ENCODE measurements at regions not wholly inside any gene's neighbourhood (a gene's known extent, or its start where the extent isn't known, plus 50 kb on each side); places are given as distances from the start of the nearest gene placed in this dataset.
"Not testable (repeated sequence)": the region's sequence is repeated elsewhere in the genome, so short reads cannot be mapped to it uniquely, and the experiment has no call there.

DNA sequence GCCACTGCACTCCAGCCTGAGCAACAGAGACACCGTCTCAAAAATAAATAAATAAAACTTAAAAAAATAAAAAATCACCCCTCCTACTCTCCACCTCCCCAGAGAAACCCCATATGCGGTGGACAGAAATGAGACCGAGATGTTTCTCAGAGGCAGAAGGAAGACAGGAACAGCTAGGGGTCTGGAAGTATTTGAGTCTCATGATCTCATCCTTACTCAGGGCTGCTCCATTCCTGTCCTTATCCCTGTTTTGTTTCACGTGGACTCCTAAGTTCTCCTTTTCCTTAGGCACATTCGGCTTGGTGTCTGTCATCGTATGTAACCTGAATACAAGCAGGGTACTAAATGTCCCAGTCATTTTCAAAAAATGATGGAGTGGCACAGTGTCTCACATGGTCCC, 76.1 kb downstream of the C9orf50 start:
- DNase-seq: no peak

DNA sequence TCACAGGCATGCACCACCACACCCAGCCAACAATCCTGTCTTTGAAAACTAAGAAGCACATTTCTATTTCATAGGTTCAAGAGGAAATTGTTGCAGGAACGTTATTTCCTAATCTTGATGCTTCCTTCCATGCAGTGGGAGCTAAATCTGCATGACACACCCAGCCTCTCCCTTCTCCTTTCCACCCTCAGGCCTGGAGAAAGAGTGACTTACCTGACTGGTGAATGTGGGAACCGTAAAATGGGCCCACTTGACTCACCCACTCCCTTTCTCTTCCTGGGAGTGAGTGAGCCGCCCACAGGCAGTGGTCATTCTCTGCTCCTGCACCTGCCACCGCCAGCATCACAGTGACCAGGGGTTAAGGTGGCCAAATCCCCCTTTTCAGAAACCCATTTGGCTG, 78.2 kb downstream of the C9orf50 start:
- DNase-seq: no peak

GRCh38 chr9:129541270-129541669, 79.6 kb downstream of the C9orf50 start:
- DNase-seq: no peak

DNA sequence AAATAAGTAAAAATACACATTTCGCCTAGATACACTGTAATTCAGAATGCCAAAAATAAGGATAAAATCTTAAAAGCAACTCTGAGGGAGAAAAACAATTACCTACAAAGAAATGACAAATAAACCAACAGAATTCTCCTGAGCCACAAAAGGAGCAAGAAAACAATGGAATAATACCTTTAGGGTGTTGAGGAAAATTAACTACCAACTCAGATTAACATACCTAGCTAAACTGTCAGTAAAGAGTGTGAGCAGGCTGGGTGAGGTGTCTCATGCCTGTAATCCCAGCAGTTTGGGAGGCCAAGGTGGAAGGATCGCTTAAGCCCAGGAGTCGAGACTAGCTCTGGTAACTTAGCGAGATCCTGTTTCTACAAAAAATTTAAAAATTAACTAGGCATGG, 81.5 kb downstream of the C9orf50 start:
- DNase-seq: no peak

DNA sequence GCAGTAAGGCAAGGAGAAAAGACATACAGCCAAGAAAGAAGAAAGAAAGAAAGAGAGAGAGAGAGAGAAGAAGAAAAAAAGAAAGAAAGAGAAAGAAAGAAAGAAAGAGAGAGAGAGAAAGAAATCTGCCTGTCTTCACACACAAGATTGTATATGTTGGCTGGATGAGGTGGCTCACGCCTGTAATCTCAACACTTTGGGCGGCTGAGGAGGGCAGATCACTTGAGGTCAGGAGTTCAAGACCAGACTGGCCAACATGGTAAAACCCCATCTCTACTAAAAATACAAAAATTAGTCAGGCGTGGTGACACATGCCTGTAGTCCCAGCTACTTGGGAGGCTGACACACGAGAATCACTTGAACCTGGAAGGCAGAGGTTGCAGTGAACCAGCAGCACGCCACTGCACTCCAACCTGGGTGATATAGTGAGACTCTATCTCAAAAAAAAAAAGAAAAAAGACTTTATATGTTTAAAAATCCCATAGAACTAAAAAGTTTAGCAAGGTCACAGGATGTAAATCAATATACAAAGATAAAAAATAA, 89.0 kb downstream of the C9orf50 start:
- DNase-seq: not testable (repeated sequence)

DNA sequence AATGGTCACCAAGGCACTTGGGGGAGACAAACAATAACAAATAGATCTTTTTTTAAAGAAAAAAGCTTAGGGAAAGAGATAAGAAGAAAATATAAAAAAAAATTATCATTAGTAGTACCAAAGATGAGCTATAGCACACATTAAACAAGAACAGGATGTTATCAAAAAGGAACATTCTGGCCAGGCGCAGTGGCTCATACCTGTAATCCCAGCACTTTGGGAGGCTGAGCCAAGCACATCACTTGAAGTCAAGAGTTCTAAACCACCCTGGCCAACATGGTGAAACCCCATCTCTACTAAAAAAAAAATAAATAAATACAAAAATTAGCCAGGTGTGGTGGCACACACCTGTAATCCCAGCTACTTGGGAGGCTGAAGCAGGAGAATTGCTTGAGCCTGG, 92.9 kb downstream of the C9orf50 start:
- not testable (repeated sequence) for DNase-seq

DNA sequence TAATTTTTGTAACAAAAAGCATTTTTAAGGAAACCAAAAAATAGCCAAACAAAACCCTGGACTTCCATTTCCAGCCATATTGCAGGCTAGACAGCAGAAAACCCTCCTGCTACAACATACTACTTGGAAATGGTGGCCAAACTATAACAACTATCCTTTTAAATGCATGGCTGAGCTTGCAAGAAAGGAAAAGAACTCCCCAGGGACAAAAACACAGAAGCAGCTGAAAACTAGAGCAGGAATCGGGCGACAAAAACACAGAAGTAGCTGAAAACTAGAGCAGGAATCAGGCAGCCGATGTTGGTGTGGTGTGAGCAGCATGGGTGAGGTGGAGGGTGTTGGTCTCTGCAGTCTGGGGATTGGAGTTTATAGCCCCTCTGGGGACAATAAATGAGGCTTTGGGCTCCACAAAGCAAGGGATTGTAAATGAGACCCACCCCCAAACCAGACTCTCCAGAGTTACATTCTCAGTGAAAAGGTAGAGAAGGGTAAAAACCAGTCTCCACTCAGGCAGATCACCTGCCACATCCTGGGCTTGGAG, 95.2 kb downstream of the C9orf50 start:
- no peak for DNase-seq

- DNase-seq: no peak
Measured at GRCh38 chr9:129524582-129525270, 96.2 kb downstream of the C9orf50 start.

DNA sequence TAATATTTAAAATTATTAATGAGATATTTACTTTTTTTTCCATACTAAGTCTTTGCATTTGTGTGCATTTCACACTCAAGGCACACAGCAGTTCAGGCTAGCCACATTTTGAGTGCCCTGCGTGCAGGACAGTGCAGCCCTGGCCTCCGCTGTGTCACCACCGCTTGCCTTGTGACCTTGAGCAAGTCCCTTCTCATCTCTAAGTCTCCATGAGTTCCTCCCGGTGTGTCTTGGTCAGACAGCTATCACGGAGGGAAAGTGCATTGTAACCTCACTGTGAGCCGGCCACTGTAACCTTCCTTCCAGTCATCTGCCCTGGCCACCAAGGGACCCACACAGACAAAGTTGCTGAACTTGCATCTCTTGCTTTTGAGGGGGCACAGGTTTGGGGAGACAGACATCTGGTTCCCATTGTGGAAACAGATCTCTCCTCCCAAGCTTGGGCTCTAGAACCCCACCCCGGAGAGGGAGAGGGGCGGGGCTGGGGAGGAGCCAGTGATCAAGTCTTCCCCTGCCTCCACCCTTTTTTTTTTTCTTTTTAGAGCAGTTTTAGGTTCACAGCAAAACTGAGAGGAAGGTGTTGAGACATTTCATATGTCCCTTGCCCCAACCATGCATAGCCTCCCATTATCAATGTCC, 96.8 kb downstream of the C9orf50 start:
- no peak for DNase-seq

- DNase-seq: no peak
Measured at GRCh38 chr9:129522351-129522750, 98.5 kb downstream of the C9orf50 start.

- no peak for DNase-seq
Measured at GRCh38 chr9:129520082-129520481, 100.8 kb downstream of the C9orf50 start.

DNA sequence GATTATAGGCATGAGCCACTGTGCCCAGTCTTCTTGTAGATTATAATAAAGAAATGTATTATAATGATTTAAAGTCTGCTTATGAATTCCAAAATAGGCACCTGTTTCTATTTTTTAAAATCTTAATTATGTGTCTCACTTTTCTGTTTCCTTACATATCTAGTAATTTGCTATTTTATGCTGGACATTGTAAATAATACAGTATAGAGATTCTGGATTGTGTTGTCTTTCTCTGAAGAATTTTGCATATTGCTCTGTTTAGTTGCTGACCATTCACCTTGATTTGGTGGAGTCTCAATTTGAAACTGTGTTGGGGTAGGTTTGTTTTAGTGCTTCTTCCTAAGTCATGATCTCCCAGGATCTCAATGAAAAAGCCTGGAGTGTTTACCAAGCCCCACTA, 102.8 kb downstream of the C9orf50 start:
- DNase-seq: no peak

DNA sequence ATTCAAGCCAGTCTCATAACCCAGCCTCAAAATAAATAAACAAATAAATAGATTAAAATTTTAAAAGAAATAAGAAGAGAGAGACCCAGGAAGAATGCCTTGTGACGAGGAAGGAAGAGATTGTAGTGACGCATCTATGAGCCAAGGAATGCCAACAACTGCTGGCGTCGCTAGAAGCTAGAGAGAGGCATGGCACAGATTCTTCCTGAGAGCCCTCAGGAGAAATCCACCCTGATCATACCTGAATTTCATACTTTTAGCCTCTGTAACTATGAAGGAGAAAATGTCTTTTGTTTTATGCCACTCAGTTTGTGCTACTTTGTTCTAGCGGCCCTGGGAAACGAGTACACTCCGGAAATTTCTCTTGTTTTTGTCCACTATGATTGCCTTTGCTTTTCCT, 103.9 kb downstream of the C9orf50 start:
- DNase-seq: no peak

GRCh38 chr9:129514891-129515290, 106.0 kb downstream of the C9orf50 start:
- DNase-seq: no peak

GRCh38 chr9:129514497-129514867, 106.4 kb downstream of the C9orf50 start:
- no peak for DNase-seq

DNA sequence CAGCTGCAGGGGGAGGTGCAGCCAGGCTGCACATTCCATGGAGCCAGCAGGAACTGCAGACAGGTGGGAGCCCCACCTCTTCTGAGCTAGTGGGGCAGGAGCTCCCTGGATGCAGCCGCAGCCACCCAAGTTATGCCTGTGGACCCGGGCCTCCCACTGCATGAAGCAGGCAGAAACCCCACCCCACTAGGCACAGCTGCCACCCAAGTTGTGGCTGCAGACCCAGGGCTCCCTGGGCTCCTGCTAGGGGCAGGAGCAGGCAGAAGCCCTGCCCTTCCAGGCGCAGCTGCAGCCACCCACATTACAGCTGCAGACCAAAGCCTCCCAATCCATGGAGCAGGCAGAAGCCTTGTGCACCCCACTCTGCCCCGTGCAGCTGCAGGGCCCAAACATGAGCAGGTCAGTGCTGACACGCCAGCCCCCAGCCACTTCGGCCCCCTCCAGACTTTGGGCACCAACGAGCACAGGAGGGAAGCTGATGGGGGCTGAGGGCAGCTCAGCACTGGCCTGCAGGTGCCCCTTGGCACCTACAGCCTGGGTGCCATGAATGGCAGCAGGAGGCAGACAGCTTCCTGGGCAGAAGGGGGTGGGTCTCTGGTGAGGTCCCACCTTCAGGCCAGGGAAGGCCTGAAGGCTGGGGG, 106.9 kb downstream of the C9orf50 start:
- no peak for DNase-seq

GRCh38 chr9:129513282-129513681, 107.6 kb downstream of the C9orf50 start:
- DNase-seq: no peak

- no peak for DNase-seq
Measured at GRCh38 chr9:129511285-129511900, 109.5 kb downstream of the C9orf50 start.

DNA sequence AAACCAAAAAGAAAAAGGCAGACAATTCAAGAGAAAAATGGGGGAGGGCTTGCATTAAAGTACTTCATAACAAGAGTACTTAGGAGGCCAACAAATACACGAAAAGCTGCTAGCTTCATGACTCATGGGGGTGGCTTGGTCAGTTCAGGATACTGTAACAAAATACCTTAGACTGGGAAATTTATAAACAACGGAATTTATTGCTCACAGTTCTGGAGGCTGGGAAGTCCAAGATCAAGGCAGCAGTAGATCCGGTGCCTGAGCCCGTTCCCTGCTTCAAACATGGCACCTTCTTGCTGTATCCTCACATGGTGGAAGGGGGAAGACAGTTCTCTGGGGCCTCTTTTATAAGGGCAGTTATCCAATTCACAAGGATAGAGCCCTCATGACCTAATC, 111.4 kb downstream of the C9orf50 start:
- DNase-seq: no peak

GRCh38 chr9:129507805-129508204, 113.1 kb downstream of the C9orf50 start:
- DNase-seq: no peak

DNA sequence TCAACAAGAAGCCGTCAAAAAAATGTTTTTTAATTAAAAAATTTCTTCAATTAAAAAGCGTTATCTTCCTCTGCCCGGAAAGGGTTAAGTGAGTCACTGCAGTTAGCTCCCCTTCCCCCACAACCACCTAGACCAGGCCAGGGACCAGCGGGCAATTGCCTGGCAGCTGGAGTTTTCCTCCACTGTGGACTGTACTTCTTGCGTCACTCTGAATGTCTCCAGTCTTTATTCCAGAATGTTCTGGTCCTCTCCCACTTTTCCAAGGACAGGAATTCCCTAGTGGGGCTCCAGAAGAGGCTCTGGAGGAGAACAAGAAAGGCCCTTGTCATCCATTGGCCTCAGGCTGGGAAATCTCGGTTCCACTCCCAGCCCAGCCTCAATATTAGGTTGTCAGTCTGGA, 114.0 kb downstream of the C9orf50 start:
- DNase-seq: no peak

DNA sequence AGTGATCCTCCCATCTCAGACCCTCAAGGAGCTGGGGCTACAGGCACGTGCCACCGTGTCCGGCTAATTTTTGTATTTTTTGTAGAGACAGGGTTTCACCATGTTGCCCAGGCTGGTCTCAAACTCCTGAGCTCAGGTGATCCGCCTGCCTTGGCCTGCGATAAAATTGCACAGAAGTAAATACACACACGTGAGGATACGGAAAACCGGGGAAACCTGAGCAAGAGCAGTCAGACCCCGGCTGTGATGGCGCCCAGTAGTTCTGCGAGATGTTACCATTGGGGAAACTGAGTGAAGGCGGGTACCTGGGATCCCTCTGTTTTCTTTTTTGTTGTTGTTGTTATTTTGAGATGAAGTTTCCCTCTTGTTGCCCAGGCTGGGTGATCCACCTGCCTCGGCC, 114.9 kb downstream of the C9orf50 start:
- DNase-seq: no peak

GRCh38 chr9:129505270-129505902, 115.5 kb downstream of the C9orf50 start:
- no peak for DNase-seq
